GM21526 (cell line): ENCODE measurements at regions not wholly inside any gene's neighbourhood (a gene's known extent, or its start where the extent isn't known, plus 50 kb on each side); places are given as distances from the start of the nearest gene placed in this dataset.

Experiments used
- ATAC-seq: cut with Tn5 transposase; IDR thresholded peaks from one replicate; pipeline ENCODE4 v1.9.1; 2021; ENCODE audit warnings: moderate library complexity; ENCODE audit not compliant: unreplicated experiment, low FRiP score

- no peak for ATAC-seq
Measured at GRCh38 chr7:45978731-45979211, 57.7 kb upstream of the IGFBP3 start.

GRCh38 chr7:45978010-45978681 is 57.1 kb upstream of the IGFBP3 start:
- ATAC-seq, result no peak

GRCh38 chr7:45977256-45977780 is 56.2 kb upstream of the IGFBP3 start:
- ATAC-seq, result no peak

- ATAC-seq, result no peak
Measured at GRCh38 chr7:45976485-45976856, 55.4 kb upstream of the IGFBP3 start.

- ATAC-seq, result no peak
Measured at GRCh38 chr7:45975847-45976484, 54.9 kb upstream of the IGFBP3 start.

- no peak for ATAC-seq
Measured at GRCh38 chr7:45975367-45975766, 54.3 kb upstream of the IGFBP3 start.

GRCh38 chr7:45974540-45975360 is 53.7 kb upstream of the IGFBP3 start:
- no peak for ATAC-seq

- no peak for ATAC-seq
Measured at GRCh38 chr7:45973725-45974532, 52.9 kb upstream of the IGFBP3 start.

GRCh38 chr7:45972629-45973312 is 51.7 kb upstream of the IGFBP3 start:
- ATAC-seq, result no peak

- ATAC-seq, result no peak
Measured at GRCh38 chr7:45971661-45972175, 50.6 kb upstream of the IGFBP3 start.

- ATAC-seq, result no peak
Measured at GRCh38 chr7:45971171-45971570, 50.1 kb upstream of the IGFBP3 start.
